Activated CD4-positive, alpha-beta T cell treated with anti-CD3 and anti-CD28 coated beads, Interleukin-2, Interleukin-6, amounts not matched to agents 100 ng/mL and 50 ng/mL, durations not matched to agents 16 hours and 8 hours (primary cell): ENCODE measurements at regions not wholly inside any gene's neighbourhood (a gene's known extent, or its start where the extent isn't known, plus 50 kb on each side); places are given as distances from the start of the nearest gene placed in this dataset.

Experiments used
- DNase-seq: peaks from one replicate; pipeline ENCODE4 v3.0.0-alpha.2; 2020

DNA sequence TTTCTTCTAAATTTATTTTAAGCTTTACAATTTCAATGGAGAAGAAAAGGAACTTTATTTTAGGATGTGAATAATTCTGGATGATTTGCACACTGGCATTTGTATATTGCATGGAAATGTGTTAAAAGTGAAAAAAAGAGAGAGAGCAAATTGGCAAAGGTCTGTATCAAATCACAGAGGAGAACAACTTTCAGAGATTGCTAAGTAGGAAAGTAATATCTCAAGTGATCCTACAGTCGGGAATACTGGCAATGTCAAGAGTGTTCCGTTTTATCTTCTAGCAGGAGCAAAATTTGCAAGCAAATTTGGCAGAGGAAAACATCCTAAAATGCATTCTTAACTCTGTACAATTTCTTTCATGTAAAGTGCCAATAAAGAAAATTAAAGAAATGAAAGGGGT, 97.1 kb upstream of the TMC3 start:
- DNase-seq: no peak

DNA sequence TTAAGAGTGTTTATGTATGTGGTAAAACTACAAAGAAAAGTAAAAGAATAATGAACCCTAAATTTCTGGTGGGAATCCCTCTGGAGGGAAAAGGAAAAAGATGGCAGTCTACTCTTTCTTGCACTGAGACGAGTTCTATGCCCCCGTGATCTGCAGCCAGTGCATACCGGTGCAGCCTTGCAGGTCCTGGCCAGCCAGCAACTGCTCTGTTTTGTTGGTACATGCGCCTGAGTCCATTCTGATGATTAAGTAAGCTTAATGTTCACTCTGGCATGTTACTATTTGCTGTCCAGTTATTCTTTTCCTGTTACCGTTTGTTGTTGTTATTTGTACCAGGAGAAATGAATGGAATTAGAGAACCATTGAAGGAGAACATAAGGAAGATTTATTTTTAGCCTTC, 95.1 kb upstream of the TMC3 start:
- DNase-seq: no peak

DNA sequence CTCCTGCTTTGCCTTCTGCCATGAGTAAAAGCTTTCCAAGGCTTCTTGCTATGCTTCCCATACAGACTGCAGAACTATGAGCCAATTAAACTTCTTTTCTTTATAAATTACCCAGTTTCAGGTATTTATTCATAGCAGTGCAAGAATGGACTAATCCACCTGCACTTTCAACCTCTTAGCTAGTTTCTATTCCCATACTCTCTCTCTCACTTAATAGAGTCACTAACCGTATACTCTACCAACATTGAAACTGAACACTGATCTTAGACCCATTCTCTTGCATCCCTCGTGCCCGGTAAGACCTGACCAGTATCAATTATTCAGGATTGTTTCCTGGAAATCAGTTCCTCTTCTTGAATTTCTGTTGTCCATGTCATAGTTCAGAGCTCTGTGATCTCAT, 92.7 kb upstream of the TMC3 start:
- DNase-seq: no peak

DNA sequence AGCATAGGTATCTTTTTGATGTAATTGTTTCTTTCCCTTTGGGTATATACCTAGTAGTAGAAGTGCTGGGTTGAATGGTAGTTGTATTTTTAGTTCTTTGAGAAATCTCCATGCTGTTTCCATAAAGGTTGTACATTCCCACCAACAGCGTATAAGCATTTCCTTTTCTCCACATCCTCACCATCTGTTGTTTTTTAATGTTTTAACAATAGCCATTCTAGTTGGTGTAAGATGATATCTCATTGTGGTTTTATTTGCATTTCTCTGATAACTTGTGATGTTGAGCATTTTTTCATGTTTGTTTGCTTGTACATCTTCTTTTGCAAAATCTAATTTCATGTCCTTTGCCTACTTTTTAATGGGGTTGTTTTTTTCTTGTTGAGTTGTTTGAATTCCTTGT, 80.0 kb upstream of the TMC3 start:
- DNase-seq: no peak

DNA sequence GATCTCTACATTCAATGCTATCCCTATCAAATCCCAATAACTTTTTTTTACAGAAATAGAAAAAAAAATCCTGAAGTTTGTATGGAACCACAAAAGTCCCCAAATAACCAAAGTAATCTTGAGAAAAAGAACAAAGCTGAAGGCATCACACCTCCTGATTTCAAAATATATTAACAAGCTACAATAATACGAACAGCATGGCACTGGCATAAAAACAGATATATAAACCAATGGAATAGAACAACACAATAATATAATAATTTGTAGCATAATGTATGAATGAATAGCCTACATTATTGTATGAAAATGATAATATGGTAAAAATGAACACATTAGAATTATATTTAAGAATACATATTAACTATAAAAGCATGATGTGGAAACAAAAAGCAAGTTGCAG, 76.7 kb upstream of the TMC3 start:
- DNase-seq: no peak

DNA sequence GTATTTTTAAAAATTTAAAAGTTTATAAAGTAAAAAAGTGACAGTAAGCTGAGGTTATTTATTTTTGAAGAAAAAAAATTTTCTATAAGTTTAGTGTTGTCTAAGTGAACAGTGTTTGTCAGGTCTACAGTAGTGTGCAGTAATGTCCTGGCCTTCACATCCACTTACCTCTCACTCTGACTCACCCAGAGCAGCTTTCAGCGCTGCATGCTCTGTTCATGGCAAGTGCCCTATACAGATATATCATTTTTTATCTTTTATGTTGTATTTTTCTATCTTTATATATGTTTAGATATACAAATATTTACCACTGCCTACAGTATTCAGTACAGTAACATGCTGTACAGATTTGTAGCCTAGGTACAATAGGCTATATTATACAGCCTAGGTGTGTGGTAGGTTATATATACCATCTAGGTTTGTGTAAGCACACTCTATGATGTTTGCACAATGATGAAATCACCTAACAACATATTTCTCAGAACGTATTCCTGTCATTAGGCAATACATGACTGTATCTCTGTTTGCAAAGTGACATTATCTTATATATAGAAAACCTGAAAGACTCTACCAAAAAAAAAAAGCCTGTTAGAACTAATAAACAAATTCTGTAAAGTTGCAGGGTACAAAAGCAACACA, 75.9 kb upstream of the TMC3 start:
- no peak for DNase-seq

DNA sequence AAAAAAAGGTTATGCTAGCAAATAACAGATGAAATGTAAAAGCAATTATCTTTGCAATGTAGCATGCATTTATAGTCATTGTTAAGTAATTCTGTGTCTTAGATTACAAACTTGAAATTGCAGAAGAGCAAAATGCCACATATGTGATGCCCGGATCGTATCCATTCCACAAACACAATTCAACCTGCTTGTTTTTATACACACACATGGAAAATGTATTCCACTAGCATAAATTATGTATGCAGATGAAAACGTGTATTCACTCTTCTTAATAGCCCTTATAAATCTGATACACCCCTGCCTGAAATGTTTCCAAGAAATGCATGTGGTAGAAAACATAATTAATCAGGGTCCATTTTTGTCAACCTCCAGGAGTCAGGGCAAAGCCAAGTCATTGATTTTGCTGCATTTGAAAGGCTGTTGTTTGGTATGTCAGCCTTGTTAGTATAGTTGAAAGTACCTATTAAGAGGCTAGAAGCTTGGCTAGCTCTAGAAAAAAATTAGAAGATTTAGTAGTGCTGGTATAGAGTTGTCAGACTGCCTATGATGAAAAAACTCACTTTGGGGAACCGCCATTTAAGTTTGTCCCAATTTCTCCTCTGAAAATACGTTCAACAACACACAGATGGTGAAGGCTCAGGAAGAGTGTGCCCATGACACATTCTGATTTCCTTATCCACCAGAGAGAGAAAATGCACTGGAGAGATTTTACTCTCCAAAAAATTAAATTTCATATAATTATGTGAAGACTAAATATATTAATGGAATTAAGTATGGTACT, 69.2 kb upstream of the TMC3 start:
- DNase-seq: no peak

DNA sequence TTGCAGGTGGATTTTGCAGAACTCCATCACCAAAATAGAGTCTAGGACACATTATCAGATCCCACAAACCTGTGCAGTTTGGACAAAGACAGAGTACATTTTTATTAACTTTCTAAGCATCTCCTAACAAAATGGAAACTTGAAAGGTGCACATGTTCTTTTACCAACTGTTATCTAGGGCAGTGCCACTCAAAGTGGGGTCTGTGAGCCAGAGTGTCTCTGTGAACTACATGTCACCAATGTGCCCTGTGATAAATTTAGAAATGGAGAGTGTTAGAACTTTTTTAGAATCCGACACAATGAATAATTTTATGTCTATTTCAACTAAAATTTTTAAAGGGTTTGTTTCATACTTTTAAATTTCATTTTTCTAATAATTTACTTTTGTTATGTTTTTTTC, 68.4 kb upstream of the TMC3 start:
- DNase-seq: no peak

DNA sequence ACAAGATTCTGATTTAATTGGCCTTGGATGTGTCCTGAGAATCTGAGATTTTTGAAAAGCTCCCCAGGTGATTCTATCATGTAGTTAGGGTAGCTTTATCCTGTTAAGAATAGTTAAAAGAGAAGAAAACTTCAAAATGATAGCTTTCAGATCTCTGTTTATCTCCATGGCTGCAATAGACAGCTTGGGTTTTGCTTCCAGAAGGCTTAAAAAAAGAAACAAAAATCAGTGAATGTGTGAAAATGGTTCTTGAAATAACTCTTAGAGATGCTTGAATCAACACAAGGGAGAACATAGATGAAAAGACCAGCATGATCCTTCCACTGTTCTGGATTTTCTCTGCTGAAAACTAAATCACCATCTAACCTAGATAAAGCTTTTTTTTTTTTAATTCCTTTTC, 60.8 kb upstream of the TMC3 start:
- no peak for DNase-seq

DNA sequence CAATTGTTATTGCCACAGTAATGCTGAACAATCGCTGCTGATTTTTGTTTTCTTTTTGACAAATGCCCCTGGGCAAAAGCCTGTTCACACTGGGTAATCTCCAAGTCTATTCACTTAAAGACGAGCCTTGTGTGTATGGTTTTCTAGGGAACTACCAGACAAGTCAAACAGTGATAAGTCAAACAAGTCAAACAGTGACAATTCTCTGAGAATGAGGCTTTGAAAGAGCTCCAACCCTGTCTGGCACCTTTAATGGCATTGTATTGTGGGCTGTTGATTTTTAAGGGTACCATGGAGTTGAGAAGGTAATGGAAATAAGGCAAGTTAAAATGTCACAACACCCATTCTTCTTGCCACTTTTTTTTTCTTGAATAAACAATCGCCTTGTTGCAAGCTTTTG, 59.4 kb upstream of the TMC3 start:
- DNase-seq: no peak

DNA sequence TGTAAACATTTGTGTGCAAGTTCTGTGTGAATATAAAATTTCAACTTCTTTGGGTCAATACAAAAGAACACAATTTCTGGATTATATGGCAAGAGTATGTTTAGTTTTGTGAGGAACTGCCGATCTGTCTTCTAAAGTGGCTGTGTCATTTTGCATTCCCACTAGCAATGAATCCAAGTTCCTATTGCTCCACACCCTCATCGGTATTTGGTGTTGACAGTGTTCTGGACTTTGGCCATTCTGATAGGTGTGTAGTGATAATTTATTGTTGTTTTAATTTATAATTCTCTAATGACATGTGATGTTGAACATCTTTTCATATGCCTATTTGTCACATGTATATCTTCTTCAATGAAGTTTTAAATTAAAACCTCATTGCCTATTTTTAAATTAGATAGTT, 58.2 kb upstream of the TMC3 start:
- DNase-seq: no peak

DNA sequence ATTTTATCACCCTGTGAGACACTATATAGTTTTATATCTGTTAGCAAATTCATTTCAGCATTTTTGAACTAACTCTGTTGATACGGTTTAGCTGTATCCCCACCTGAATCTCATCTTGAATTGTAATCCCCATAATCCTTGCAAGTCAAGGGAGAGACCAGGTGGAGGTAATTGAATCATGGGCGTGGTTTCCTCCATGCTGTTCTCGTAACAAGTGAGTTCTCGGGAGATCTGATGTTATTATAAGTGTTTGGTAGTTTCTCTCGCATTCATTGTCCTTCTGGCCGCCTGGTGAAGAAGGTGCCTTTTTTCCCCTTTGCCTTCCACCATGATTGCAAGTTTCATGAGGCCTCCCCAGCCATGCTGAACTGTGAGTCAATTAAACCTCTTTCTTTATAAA, 53.2 kb upstream of the TMC3 start:
- no peak for DNase-seq

DNA sequence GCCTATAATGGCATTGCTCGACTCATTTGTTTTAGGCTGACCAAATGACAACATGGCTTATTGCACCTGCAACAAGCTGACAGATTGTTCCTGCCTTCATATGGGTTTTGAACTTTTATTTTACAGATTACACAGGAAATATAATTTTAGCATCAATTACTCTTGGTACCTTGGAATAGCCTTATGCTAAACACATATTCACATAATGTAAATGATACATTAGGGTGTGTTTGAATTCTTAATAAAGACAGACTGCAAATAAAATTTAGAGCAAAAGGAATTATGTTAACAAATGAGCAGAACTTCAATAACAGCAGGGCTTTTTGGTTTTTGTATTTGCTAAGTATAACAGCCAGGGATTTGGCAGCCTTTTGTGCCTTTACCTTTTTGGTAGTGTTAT, 51.9 kb upstream of the TMC3 start:
- DNase-seq: no peak
